DND-41 (cell line): ENCODE measurements at regions not wholly inside any gene's neighbourhood (a gene's known extent, or its start where the extent isn't known, plus 50 kb on each side); places are given as distances from the start of the nearest gene placed in this dataset.

Source experiments
- ATAC-seq: fragments of 200-7000 bp; cut with Tn5 transposase; 3 replicates; pipeline ENCODE4 v1.9.1; 2021; ENCODE audit warnings: low read depth; ENCODE audit not compliant: insufficient read depth
- DNase-seq: peaks from one replicate; pipeline ENCODE4 v3.0.0-alpha.2; 2020
- H2AFZ ChIP-seq: 2 replicates; pipeline ENCODE4 v1.6.0; 2012; ENCODE audit warnings: low read depth, low read length
- H3K27ac ChIP-seq: 2 replicates; pipeline ENCODE4 v1.5.1; 2012; ENCODE audit warnings: low read length, inconsistent platforms
- H3K27me3 ChIP-seq: fragments of 200-600 bp; sonication (generic); 2 replicates; pipeline ENCODE4 v1.6.0; 2012; ENCODE audit warnings: low read length, mild to moderate bottlenecking, inconsistent platforms; ENCODE audit not compliant: insufficient read depth, poor library complexity
- H3K36me3 ChIP-seq: 2 replicates; pipeline ENCODE4 v1.5.1; 2012; ENCODE audit warnings: low read length, inconsistent platforms; ENCODE audit not compliant: insufficient read depth
- H3K4me1 ChIP-seq: 2 replicates; pipeline ENCODE4 v1.5.1; 2012; ENCODE audit warnings: mild to moderate bottlenecking, low read length; ENCODE audit not compliant: insufficient read depth
- H3K4me2 ChIP-seq: 2 replicates; pipeline ENCODE4 v1.6.0; 2012; ENCODE audit warnings: mild to moderate bottlenecking, moderate library complexity, low read length, inconsistent platforms; ENCODE audit not compliant: insufficient read depth
- H3K4me3 ChIP-seq, 2 experiments: fragments of 200-600 bp in 1 of 2; shearing (Covaris generic) in 1 of 2; 2 replicates each; pipeline ENCODE4 v1.5.1; 2012 to 2016; ENCODE audit warnings: inconsistent platforms in 2 of 2, low read length in 2 of 2, mild to moderate bottlenecking in 2 of 2, low read depth in 1 of 2, moderate library complexity in 1 of 2
- H3K79me2 ChIP-seq: 2 replicates; pipeline ENCODE4 v1.6.0; 2012; ENCODE audit warnings: low read length, inconsistent platforms; ENCODE audit not compliant: insufficient read depth
- H3K9ac ChIP-seq: 2 replicates; pipeline ENCODE4 v1.6.0; 2012; ENCODE audit warnings: low read depth, mild to moderate bottlenecking, inconsistent platforms, low read length, moderate library complexity
- H3K9me3 ChIP-seq: 2 replicates; pipeline ENCODE4 v1.5.1; 2012; ENCODE audit warnings: low read length, moderate library complexity, mild to moderate bottlenecking, inconsistent platforms; ENCODE audit not compliant: insufficient read depth, severe bottlenecking
- H4K20me1 ChIP-seq: 2 replicates; pipeline ENCODE4 v1.6.0; 2012; ENCODE audit warnings: low read length; ENCODE audit not compliant: insufficient read depth
- EZH2 ChIP-seq: IDR thresholded peaks from 3 replicates; pipeline ENCODE4 v1.6.1; 2012; ENCODE audit warnings: borderline replicate concordance, low read depth, mild to moderate bottlenecking, moderate library complexity, low read length, inconsistent platforms; ENCODE audit not compliant: severe bottlenecking
- TF ChIP-seq, protein P1 (sequence below): IDR thresholded peaks from 2 replicates; pipeline ENCODE4 v1.5.1; 2012; ENCODE audit warnings: borderline replicate concordance, low read length, moderate library complexity, mild to moderate bottlenecking; ENCODE audit not compliant: poor library complexity, severe bottlenecking; ENCODE audit errors: extremely low read depth

DNA sequence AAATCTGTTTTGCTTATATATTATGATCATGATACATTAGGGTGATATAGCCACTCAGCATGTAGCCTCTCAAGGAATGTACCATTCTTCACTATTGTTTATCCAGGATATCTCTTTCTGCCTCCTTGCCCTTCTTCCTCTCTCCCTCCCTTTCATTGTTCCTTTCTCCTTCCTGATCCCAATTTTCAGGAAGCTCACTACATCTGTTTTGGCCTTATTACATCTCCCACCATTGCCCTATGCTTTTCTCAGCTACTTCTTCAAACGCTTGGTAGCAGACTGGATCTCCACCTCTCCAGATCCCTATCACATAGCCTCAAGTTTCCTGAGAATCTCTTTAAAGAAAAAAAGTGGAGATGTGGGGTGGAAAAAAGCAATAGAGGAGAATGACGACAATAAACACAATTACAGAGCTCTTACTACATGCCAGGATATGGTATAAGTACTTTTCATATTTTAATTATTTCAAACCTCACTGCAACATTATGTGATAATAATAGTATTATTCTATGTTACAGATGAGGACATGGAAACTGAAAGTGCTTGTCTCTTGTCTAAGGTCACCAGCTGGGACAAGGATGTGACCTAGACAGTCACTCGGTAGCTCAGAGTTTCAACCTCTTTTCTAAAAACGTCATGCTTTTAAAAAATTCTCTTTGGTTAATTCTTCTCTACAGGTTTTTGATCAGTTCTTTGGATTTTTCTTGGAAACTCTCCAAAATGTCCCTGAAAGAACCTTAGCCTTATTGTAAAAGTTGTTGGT lies 959.1 kb downstream of the CDH11 start:
- no peaks in the 10 kb centered on the region for H3K79me2 ChIP-seq
- no peak overlapping the region for H3K27ac ChIP-seq
- DNase-seq (no peak), ATAC-seq (no peak)
- H3K4me2 ChIP-seq: no peak overlapping the region
- H4K20me1 ChIP-seq: no peaks in the 10 kb centered on the region
- H3K9me3 ChIP-seq: no peaks in the 10 kb centered on the region
- no peak overlapping the region for H2AFZ ChIP-seq
- no peaks in the 10 kb centered on the region for H3K36me3 ChIP-seq
- TF ChIP-seq, protein P1, sequence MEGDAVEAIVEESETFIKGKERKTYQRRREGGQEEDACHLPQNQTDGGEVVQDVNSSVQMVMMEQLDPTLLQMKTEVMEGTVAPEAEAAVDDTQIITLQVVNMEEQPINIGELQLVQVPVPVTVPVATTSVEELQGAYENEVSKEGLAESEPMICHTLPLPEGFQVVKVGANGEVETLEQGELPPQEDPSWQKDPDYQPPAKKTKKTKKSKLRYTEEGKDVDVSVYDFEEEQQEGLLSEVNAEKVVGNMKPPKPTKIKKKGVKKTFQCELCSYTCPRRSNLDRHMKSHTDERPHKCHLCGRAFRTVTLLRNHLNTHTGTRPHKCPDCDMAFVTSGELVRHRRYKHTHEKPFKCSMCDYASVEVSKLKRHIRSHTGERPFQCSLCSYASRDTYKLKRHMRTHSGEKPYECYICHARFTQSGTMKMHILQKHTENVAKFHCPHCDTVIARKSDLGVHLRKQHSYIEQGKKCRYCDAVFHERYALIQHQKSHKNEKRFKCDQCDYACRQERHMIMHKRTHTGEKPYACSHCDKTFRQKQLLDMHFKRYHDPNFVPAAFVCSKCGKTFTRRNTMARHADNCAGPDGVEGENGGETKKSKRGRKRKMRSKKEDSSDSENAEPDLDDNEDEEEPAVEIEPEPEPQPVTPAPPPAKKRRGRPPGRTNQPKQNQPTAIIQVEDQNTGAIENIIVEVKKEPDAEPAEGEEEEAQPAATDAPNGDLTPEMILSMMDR: no peak
- no peak for TF ChIP-seq EZH2
- no peak overlapping the region for H3K4me3 ChIP-seq
- H3K27me3 ChIP-seq: no peaks in the 10 kb centered on the region
- H3K9ac ChIP-seq: no peak overlapping the region
- H3K4me1 ChIP-seq: no peaks in the 10 kb centered on the region

DNA sequence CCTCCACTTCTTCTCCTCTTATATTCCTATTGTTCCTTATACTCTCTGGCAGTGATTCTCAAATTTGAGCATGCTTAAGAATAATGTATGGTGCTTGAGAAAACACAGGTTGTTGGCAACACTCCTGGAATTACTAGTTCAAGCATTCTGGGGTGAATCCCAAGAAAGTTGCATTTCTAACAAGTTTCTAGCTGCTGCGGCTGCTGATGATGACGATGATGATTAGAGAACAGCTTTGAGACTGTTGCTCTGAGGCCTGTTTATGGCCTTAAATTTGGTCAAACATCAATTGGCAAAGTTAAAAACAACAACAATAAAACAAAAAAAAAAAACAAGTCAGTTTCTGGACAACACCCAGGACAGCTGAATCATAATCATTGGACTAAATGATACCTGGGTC lies 961.9 kb downstream of the CDH11 start:
- no peaks in the 10 kb centered on the region for H3K79me2 ChIP-seq
- H3K4me2 ChIP-seq: no peak overlapping the region
- H4K20me1 ChIP-seq: no peaks in the 10 kb centered on the region
- no peak overlapping the region for H3K4me3 ChIP-seq
- H3K27ac ChIP-seq: no peak overlapping the region
- no peak overlapping the region for H3K9ac ChIP-seq
- H3K27me3 ChIP-seq: no peaks in the 10 kb centered on the region
- no peaks in the 10 kb centered on the region for H3K36me3 ChIP-seq
- H2AFZ ChIP-seq: no peak overlapping the region
- DNase-seq (no peak), ATAC-seq (no peak)
- H3K4me1 ChIP-seq: no peaks in the 10 kb centered on the region
- no peaks in the 10 kb centered on the region for H3K9me3 ChIP-seq
- TF ChIP-seq, protein P1: no peak
- TF ChIP-seq EZH2: no peak

DNA sequence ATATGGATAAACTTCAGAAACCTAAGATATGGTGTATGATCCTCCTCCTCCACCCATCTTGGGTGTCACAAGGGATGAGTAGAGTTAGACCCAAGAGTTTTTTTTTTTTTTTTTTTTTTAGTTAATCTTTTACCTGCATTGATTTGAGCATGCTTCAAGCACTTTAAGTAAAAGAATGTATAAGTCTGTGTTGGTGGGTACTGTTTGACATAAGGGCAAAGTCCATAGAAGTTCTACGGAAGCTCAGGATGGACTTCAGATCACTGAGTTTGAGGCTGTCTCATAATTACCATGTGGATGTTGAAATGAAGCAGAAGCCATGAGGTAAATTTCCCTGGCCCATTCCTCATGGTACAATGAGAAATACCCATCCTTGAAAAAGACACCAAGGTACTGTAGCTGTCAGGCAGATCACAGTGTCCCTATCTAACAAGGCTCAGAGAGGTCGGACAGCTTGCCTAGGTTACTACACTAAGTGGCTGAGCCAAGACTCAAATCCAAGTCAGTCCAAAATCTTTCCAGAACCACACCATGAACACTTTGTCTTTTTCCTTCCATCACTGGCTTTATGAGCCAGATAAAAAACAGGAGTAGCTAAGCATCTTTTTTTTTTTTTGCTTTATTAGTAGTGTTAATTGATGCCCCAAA lies 962.8 kb downstream of the CDH11 start:
- TF ChIP-seq EZH2: no peak
- TF ChIP-seq, protein P1: no peak
- H3K4me3 ChIP-seq: no peak overlapping the region
- no peaks in the 10 kb centered on the region for H3K9me3 ChIP-seq
- no peaks in the 10 kb centered on the region for H3K27me3 ChIP-seq
- no peak overlapping the region for H2AFZ ChIP-seq
- no peaks in the 10 kb centered on the region for H3K79me2 ChIP-seq
- DNase-seq: no peak
- no peak overlapping the region for H3K9ac ChIP-seq
- no peaks in the 10 kb centered on the region for H3K36me3 ChIP-seq
- H3K4me1 ChIP-seq: no peaks in the 10 kb centered on the region
- no peaks in the 10 kb centered on the region for H4K20me1 ChIP-seq
- ATAC-seq: no peak
- H3K27ac ChIP-seq: no peak overlapping the region
- no peak overlapping the region for H3K4me2 ChIP-seq
